Common myeloid progenitor, CD34-positive (primary cell): ENCODE measurements at regions not wholly inside any gene's neighbourhood (a gene's known extent, or its start where the extent isn't known, plus 50 kb on each side); places are given as distances from the start of the nearest gene placed in this dataset.

ENCODE experiments used
- CTCF ChIA-PET: fragments of 350-600 bp; sonication (Branson Sonifier 250); formaldehyde crosslinking; loops from one replicate; lab custom pipeline; 2021; ENCODE audit warnings: antibody characterized with exemption; lab: Charles Lee
- POLR2A ChIA-PET: fragments of 350-600 bp; sonication (Branson Sonifier 250); formaldehyde crosslinking; loops from one replicate; lab custom pipeline; 2021; ENCODE audit warnings: antibody characterized with exemption; lab: Charles Lee
- DNase-seq, 3 donors: peaks; one replicate each; pipeline versions ENCODE4 v3.0.0 to v3.0.0-alpha.2; 2013
- H3K27ac ChIP-seq, 2 experiments: 1 replicate in 1 of 2; 2 replicates in 1 of 2; pipeline ENCODE4 v1.7.0; 2013; ENCODE audit warnings: inconsistent platforms in 2 of 2, low read length in 2 of 2, mild to moderate bottlenecking in 2 of 2, low read depth in 1 of 2, moderate library complexity in 1 of 2; ENCODE audit not compliant: severe bottlenecking in 2 of 2, insufficient read depth in 1 of 2, poor library complexity in 1 of 2
- H3K27me3 ChIP-seq, 5 experiments: replicated peaks in 2 of 5; 1 replicate in 3 of 5; 2 replicates in 2 of 5; pipeline versions ENCODE4 v1.6.1 to v1.7.0; 2013; ENCODE audit warnings: low read length in 4 of 5, mild to moderate bottlenecking in 2 of 5, moderate library complexity in 2 of 5, inconsistent platforms in 1 of 5; ENCODE audit not compliant: insufficient read depth in 5 of 5, control insufficient read depth in 4 of 5
- H3K36me3 ChIP-seq, 4 experiments: 1 replicate in 2 of 4; 2 replicates in 2 of 4; pipeline versions ENCODE4 v1.6.1 to v1.7.0; 2013; ENCODE audit warnings: low read length in 3 of 4, control low read depth in 1 of 4, mild to moderate bottlenecking in 1 of 4; ENCODE audit not compliant: control insufficient read depth in 4 of 4, insufficient read depth in 4 of 4
- H3K4me1 ChIP-seq, 4 experiments: 1 replicate in 3 of 4; 2 replicates in 1 of 4; pipeline versions ENCODE4 v1.6.1 to v1.7.1; 2013; ENCODE audit warnings: low read length in 3 of 4, mild to moderate bottlenecking in 3 of 4, control low read depth in 1 of 4, inconsistent platforms in 1 of 4, moderate library complexity in 1 of 4; ENCODE audit not compliant: control insufficient read depth in 4 of 4, insufficient read depth in 4 of 4; ENCODE audit errors: control extremely low read depth in 1 of 4
- H3K4me3 ChIP-seq, 7 experiments: 1 replicate in 4 of 7; 2 replicates in 3 of 7; pipeline versions ENCODE4 v1.5.1 to v1.7.0; 2013; ENCODE audit warnings: mild to moderate bottlenecking in 7 of 7, low read length in 6 of 7, moderate library complexity in 6 of 7, inconsistent platforms in 2 of 7, low read depth in 2 of 7, control low read depth in 1 of 7; ENCODE audit not compliant: insufficient read depth in 4 of 7, control insufficient read depth in 1 of 7; ENCODE audit errors: extremely low read depth in 1 of 7
- H3K9me3 ChIP-seq, 5 experiments: 1 replicate in 4 of 5; 2 replicates in 1 of 5; pipeline versions ENCODE4 v1.6.1 to v1.7.1; 2013; ENCODE audit warnings: low read length in 4 of 5, mild to moderate bottlenecking in 2 of 5, inconsistent platforms in 1 of 5, low read depth in 1 of 5, moderate library complexity in 1 of 5; ENCODE audit not compliant: control insufficient read depth in 4 of 5, insufficient read depth in 2 of 5; ENCODE audit errors: control extremely low read depth in 1 of 5
- WGBS: methylation state at CpG from one replicate; pipeline ENCODE4 v1.1.5; 2013; ENCODE audit not compliant: insufficient coverage; 5-methylcytosine and 5-hydroxymethylcytosine counted together

DNA sequence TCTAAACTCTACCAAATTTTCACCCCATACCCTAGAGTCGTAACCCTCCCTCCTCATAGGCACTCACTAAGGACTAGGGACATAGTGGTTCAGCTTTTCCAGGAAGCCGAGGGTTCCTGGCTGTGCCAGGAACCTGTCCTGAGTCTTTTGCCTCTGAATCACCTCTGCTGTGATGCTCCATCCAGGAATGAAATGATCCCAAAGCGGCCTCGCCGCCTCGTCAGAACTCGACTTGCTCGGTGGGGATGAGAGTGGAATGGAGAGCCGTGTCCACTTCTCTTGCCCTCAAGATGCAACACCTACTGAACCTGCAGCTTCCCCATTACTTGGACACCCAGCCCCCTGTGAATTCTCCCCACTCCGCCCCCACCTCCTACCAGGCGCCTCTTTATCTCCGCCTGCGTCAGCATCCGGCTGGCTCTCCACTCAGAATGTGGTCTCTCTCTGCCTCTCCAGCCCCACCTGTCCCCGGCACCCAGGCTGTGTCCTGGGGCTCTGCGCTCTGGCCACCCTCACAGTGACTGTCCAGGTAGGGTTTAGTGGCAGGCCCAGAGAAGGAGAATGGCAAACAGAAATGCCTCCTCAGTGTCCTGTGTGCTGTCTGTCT lies 366.1 kb upstream of the ZNF32 start:
- Histone ChIP-seq H3K36me3 (no peaks in the 10 kb centered on the region), H3K4me1 (peaks cover 0 to 9% (median 1%) of the 10 kb centered on the region in 4 experiments), H3K4me3 (no peak overlapping the region), H3K27me3 (peaks cover 0 to 4% (median 0%) of the 10 kb centered on the region in 5 experiments), H3K27ac (no peak overlapping the region), H3K9me3 (peaks cover 0 to 3% (median 0%) of the 10 kb centered on the region in 5 experiments)
- DNase-seq, result no peak
- ChIA-PET CTCF (interaction anchor here (1.0 kb wide), 1 partner anchor 344 kb away, joined by 3 read pairs; no protein-coding TSS in a partner anchor), POLR2A (no interaction called here)
- 92% methylated on average over 9 of the region's 16 CpGs for WGBS

DNA sequence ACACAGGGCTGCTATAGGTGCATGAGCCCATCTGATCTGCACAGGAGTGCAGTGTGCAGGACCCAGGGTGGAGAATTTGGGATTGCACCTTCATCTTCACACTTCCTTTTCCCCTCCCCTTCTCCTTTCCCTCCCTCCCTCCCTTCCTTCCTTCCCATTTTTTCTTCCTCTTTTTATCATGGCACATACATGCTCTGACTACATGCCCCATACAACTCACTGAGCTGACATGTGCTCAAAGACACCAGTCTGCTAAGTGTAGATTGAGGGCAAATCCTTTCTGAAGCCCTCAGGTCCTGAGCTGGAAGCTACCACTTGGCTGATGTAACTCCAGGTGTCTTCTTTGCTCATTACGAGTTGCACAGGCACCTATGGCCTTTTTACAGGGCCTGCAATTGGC lies 365.3 kb upstream of the ZNF32 start:
- DNase-seq, result peak in 1 of 3 donors; percentile 6
- 57% methylated on average over 1 of the region's 1 CpG for WGBS
- CTCF ChIA-PET, result interaction anchor here (1.0 kb wide), 1 partner anchor 343 kb away, joined by 3 read pairs; no protein-coding TSS in a partner anchor
- peaks cover 0 to under 1% (median 0%) of the 10 kb centered on the region in 5 experiments for H3K9me3 ChIP-seq
- H3K27me3 ChIP-seq, result peaks cover 0 to 4% (median 0%) of the 10 kb centered on the region in 5 experiments
- H3K27ac ChIP-seq, result no peak overlapping the region
- H3K4me3 ChIP-seq, result no peak overlapping the region
- no peaks in the 10 kb centered on the region for H3K36me3 ChIP-seq
- POLR2A ChIA-PET, result no interaction called here
- H3K4me1 ChIP-seq, result peaks cover 0 to 9% (median 1%) of the 10 kb centered on the region in 4 experiments

DNA sequence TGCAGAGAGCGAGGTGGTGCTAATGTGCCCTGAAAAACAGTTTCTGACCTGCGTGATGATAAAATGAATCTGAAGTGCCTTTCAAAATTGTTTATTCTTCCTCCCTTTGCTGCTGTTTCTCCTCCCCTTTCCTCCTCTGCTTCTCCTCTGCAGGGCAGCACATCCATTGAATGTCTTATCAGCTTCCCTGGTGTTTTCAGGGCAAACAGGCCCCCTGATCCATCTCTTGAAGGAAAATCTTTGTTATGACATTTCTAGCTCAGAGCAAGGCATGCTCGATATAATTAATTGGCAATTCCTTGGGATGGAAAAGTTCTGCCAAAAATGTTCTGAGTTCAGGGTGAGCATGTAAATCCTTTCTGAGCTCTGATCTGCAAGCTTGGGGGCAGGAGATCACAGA lies 364.2 kb upstream of the ZNF32 start:
- ChIA-PET CTCF (no interaction called here), POLR2A (no interaction called here)
- Histone ChIP-seq H3K27ac (no peak overlapping the region), H3K36me3 (no peaks in the 10 kb centered on the region), H3K4me3 (no peak overlapping the region), H3K9me3 (no peaks in the 10 kb centered on the region), H3K27me3 (peaks cover 0 to 6% (median 0%) of the 10 kb centered on the region in 5 experiments), H3K4me1 (peaks cover 0 to 9% (median 1%) of the 10 kb centered on the region in 4 experiments)
- 92% methylated on average over 3 of the region's 3 CpGs for WGBS
- no peak for DNase-seq

DNA sequence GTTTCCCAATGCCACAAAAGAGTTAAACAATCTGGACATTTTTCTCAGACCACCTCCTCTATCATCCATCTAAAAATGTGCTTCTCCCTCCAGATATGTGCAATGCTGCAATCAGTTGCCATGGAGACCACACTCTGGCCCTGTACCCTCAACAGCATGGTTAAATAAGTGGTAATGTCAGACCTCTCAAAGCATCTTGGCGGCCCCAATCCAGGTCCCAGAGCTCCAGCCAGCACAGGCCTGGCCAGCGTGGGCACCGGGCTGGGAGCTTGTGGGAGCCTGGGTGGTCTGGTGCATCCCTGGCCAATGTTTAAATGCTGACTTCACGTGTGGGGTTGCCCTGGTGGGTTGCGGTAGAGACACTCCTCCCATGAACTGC lies 362.9 kb upstream of the ZNF32 start:
- DNase-seq, result no peak
- Histone ChIP-seq H3K4me1 (peaks cover 0 to 9% (median 1%) of the 10 kb centered on the region in 4 experiments), H3K27me3 (peaks cover 0 to 6% (median 0%) of the 10 kb centered on the region in 5 experiments), H3K27ac (no peak overlapping the region), H3K4me3 (no peak overlapping the region), H3K9me3 (no peaks in the 10 kb centered on the region), H3K36me3 (no peaks in the 10 kb centered on the region)
- 92% methylated on average over 5 of the region's 5 CpGs for WGBS
- ChIA-PET CTCF (no interaction called here), POLR2A (interaction anchor here (0.6 kb wide), 1 partner anchor 404 kb away, joined by 3 read pairs; no protein-coding TSS in a partner anchor)

DNA sequence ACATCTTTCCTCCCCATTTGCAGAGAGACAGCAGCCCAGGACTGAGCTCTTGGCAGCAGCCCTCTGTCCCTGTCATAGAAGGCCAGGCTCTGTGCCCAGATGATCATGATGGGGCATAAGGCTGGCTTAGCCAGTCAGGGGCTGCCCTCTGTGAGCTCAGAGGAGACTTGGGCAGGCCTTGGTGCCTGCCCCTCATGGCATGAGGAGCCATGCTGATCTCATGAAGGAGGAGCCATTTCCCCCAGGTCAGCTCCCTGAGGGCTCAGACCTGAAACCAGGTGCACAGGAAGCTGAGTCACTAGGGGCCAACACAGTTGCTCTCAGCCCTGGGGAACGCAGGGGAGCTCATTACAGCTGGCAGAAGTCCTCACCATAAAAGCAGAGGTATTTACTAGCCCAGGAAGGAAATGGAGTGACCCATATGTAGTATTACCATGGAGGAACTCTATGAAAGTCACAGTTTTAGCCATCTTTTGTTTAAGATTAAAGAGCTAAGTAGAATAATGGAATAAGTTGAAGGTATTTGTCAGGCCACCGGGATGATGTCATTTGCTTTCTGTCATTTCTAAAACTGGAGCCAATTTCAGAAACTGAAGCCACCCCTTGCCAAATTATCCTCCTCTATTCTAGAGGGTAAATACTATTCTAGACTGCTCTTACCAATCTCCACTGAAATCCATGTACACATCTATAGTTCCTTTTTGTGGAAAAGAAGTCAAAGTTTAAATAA lies 362.4 kb upstream of the ZNF32 start:
- peaks cover 0 to 6% (median 0%) of the 10 kb centered on the region in 5 experiments for H3K27me3 ChIP-seq
- ChIA-PET POLR2A (no interaction called here), CTCF (no interaction called here)
- H3K9me3 ChIP-seq, result no peaks in the 10 kb centered on the region
- WGBS, result 14% methylated on average over 1 of the region's 2 CpGs
- no peak overlapping the region for H3K4me3 ChIP-seq
- no peaks in the 10 kb centered on the region for H3K36me3 ChIP-seq
- DNase-seq, result peak in 2 of 3 donors; percentile 21 to 49
- peaks cover 0 to 9% (median 1%) of the 10 kb centered on the region in 4 experiments for H3K4me1 ChIP-seq
- H3K27ac ChIP-seq, result no peak overlapping the region

DNA sequence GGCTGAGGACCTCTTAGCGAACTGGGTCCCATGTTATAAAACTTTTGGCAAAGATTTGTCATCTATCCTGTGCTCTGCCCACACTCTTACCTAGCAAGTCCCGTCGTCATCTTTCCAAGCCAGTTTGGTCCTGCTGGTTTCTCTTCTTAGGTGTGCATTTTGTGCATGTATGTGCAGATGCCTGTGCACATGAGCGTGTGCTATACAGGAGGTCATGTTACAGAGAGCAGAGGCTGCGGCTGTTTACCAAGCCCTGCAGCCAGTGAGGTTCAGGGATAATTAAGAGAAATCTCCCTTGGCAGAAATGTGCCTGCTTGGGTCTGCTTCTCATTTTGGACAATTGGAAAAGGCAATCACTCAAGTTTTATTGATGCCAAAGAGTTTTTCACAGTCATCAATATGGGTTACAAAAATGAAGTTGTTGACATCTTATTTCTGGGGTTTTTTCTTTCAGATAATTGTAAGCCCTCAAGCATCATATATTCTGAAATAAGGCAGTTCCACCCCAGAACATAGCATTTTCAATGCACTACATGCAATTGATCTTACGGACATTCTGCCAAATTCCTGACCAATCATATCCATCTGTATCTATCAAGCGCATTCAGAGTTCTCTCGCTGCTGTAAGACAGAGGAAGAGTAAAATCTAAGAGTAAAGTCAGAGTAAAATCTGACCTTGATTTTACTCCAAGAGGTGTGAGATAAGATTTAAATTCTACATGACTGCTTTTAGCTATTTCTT lies 361.4 kb upstream of the ZNF32 start:
- H3K4me3 ChIP-seq, result no peak overlapping the region
- no peaks in the 10 kb centered on the region for H3K9me3 ChIP-seq
- ChIA-PET POLR2A (no interaction called here), CTCF (no interaction called here)
- no peaks in the 10 kb centered on the region for H3K36me3 ChIP-seq
- H3K27me3 ChIP-seq, result peaks cover 0 to 7% (median 0%) of the 10 kb centered on the region in 5 experiments
- 100% methylated on average over 1 of the region's 8 CpGs for WGBS
- H3K4me1 ChIP-seq, result peaks cover 0 to 9% (median 1%) of the 10 kb centered on the region in 4 experiments
- DNase-seq, result no peak
- H3K27ac ChIP-seq, result no peak overlapping the region
